Suppressor macrophage treated with lipopolysaccharide for 4 hours (primary cell): ENCODE measurements at regions not wholly inside any gene's neighbourhood (a gene's known extent, or its start where the extent isn't known, plus 50 kb on each side); places are given as distances from the start of the nearest gene placed in this dataset.
A peak's percentile ranks its signal among the peaks of the same experiment; 100 is the strongest.

ENCODE experiments used
- DNase-seq: peaks from one replicate; pipeline ENCODE4 v3.0.0-alpha.2; 2020

- DNase-seq: no peak
These were observed 167.0 kb downstream of the TLE3 start for GRCh38 chr15:69930754-69931153.

DNA sequence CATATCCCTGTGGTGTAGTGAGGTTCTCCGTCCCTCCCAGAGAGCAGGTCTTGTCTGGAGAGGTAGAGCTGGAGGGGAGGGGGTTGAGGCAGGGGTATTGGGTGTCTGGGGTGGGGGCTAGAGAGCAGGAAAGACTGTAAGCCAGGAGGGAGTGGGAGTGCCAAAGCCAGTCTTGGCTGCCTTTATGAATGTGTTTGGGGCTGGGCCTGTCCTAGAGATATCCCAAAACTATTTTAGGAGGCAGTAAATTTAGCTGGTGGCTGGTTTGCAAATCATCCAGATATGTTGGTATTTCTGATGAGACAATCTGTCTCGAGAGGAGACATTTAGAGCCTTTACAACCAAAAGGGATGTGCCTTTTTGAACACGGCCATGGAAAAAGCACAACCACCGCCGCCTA lies 166.6 kb downstream of the TLE3 start:
- DNase-seq: no peak

- no peak for DNase-seq
These were observed 163.1 kb downstream of the TLE3 start for GRCh38 chr15:69934607-69935006.

GRCh38 chr15:69939513-69940440 lies 157.9 kb downstream of the TLE3 start:
- no peak for DNase-seq

- DNase-seq: no peak
These were observed 157.0 kb downstream of the TLE3 start for GRCh38 chr15:69940441-69941300.

- DNase-seq: no peak
These were observed 156.5 kb downstream of the TLE3 start for GRCh38 chr15:69941301-69941605.

DNA sequence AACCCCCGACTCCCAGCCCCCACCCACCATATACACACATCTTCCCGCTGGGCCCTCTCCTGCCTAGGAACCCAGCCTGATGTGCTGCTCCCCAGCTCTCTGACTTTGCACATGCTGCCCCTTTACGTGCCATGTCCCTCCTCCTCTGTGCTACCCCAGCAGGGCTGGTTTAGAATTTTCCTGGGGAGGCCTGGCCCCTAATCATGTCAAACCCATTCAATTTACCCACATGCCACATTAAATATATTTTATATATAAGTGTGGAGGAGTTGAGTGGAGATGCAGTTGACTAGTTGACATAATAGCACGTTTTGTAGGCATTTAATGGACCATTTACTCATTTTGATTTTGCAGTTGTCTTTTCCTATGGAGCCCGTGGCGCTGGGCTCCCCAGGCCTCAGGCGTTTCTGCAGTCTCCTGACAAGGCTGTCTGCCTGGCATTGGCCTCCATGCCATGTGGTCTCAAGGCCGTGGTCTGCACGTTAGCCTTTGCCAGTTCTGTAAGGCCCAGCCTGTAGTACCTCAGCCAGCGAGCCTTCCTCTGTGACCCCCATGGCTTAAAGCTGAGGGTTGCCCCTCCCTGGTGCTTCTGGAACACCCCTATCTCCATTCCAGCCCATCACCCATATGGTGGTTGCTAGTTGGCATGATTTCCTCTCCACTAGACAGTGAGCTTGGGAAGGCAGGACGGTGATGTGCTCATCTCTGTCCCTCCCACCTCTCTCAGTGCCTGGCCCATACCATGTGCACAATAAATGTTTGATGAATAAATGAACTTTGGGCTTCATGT lies 155.8 kb downstream of the TLE3 start:
- DNase-seq: no peak

- no peak for DNase-seq
These were observed 154.1 kb downstream of the TLE3 start for GRCh38 chr15:69943637-69944036.

DNA sequence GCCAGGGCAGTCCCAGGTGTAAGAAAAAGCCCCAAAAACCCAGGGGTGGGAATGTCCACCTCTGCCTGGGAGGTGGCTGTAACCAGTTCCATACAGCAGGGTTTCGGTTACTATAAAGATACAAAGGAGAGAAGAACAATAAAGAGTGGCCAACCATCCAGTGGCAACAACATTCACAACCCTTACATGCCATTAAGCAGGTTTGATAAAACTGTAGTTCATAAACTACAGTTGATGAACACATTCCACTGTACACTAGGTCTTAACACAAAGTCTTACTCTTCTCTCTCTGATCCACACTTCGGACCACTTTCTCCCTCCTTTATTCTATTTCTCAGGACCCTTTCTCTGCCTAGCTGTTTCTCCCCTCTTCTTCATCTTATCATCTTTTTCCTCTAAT lies 152.0 kb downstream of the TLE3 start:
- no peak for DNase-seq

DNA sequence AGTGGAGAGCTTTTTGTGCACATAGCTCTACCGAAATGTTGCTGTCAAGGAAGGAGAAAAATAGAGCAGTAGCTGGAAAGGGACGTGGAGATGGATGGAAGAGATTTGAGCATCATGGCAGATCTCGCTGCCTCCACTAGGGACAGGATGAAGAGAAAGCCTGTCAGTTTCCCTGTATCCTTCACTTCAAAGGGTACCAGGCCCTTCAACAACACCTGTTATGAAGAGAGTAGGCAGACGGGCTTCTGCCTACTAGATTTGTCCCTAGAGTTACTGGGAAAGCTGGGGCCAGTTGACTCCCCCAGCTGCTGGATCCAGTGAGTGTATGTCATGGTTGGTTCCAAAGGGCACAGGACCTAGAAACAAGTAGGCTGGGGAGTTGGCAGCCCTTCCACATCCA lies 150.8 kb downstream of the TLE3 start:
- DNase-seq: no peak

- DNase-seq: no peak
These were observed 150.3 kb downstream of the TLE3 start for GRCh38 chr15:69947394-69947793.

DNA sequence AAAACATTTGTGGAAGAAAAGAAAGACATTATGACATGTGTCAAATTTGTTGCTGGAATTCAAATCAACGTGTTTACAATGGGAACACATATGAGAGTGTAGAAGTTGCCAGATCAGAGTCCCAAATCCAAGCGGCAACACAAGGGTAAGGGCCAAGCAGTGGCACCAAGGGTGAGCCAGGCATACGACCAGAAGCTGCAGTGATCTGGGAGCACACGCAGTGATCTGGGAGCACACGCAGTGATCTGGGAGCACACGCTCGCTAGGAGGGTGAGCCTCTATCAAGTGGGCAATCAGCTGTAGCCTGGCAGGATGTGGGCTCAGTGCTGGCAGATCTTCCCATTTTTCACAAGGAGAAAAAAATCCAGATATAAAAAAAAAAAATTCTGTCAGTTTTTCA lies 148.2 kb downstream of the TLE3 start:
- no peak for DNase-seq

- DNase-seq: no peak
These were observed 146.3 kb downstream of the TLE3 start for GRCh38 chr15:69951256-69951897.

- DNase-seq: no peak
These were observed 145.7 kb downstream of the TLE3 start for GRCh38 chr15:69951898-69952555.

DNA sequence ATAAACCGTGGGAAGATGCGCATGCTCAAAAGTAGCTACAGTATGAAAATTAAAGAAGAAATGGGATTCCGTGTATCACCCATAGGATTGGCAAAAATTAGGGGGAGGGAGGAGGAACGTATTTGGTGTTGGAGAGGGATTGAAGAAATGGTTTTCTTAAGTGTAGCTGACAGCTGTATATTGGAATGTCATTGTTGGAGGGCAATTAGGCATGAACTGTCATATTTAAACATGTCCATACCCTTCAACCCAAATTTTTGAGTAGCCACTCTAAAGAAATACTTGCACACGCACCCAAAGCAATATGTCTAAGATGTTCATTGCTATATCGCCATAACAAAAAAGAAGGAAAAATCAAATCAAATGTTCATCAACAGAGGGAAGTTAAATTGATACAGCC lies 144.7 kb downstream of the TLE3 start:
- DNase-seq: no peak

GRCh38 chr15:69953816-69954215 lies 143.9 kb downstream of the TLE3 start:
- no peak for DNase-seq

- no peak for DNase-seq
These were observed 143.1 kb downstream of the TLE3 start for GRCh38 chr15:69954666-69955065.

DNA sequence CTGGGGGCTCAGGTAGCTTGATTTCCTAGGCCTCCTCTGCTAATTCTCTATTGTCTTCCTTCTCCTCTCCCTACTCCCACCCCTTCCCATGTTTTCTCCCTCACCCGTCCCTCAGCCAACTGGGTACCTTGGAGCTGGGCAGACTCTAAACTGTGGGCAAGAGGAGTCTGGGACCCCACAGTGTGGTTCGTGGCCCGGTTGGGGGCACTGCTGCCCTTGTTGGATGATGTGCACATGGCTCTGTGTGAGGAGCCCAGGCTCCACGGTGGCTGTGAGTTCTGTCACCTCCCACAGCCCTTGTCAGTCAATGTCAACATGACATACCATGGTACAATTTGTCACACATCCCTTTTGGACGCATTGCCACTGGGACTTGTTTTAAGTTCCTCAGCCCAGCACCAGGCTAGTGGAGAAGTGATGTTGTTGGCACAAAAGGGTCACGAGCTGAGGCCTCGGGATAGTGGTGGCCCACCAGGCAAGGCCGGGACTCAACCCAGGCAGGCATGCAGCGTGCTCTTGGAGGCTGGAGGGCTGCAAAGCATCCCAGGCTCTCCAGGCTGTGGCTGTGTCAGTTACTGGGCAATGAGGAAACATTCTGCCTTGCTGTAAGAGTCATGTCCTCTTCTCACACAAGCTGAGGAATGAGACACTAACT lies 142.3 kb downstream of the TLE3 start:
- DNase-seq: no peak

DNA sequence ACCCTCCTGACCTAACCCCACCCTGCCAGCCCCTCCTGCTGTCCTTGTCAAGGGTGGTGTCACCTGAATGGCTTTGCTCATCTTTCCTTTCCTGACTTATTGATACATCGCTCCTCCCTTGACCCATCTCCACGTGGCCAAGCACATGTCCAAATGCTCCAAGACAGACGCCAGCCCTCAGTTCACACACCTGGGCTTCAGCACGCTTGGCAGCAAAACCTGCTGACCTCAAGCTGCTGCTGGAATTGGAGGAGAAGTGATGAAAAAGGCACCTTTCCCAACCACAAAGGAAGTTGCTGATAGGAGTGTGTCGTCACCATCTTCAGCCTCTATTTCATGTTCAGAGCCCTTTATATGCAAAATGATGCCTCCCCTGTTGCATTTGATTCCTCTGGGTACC lies 141.3 kb downstream of the TLE3 start:
- no peak for DNase-seq

DNA sequence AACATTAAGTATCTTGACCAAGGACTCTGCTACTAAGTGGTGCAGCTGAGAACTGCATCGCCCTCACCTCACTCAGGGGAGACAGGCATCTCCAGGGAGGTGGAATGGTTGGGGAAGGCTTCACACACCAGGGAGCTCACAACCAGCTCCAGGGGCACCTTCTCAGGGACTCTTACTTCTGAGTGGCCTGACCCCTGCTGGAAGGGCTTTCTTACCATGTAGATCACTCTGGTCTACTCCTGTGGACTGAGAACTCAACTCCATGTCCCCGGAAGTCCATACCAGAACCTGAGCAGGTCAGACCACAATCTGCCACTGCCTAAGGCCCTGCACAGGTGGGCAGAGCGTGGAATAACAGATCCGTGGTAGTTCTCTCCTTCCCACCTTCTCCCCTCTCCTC lies 140.5 kb downstream of the TLE3 start:
- no peak for DNase-seq

- peak; percentile 31 for DNase-seq
These were observed 139.1 kb downstream of the TLE3 start for GRCh38 chr15:69958496-69959084.
